ENCODE measurements at regions not wholly inside any gene's neighbourhood (a gene's known extent, or its start where the extent isn't known, plus 50 kb on each side); places are given as distances from the start of the nearest gene placed in this dataset.
A peak's percentile ranks its signal among the peaks of the same experiment; 100 is the strongest.

- DNase-seq = no peak
Observed at GRCh38 chr20:24134930-24135329, 146.4 kb upstream of the GGTLC1 start.

- DNase-seq = no peak
Observed at GRCh38 chr20:24134284-24134683, 145.7 kb upstream of the GGTLC1 start.

GRCh38 chr20:24132246-24132645 is 143.7 kb upstream of the GGTLC1 start:
- DNase-seq = no peak

- DNase-seq = no peak
Observed at GRCh38 chr20:24131684-24132083, 143.1 kb upstream of the GGTLC1 start.

GRCh38 chr20:24131281-24131680 is 142.7 kb upstream of the GGTLC1 start:
- DNase-seq = no peak

GRCh38 chr20:24129641-24130040 is 141.1 kb upstream of the GGTLC1 start:
- no peak for DNase-seq

GRCh38 chr20:24124951-24125650 is 136.5 kb upstream of the GGTLC1 start:
- DNase-seq = no peak

- DNase-seq = no peak
Observed at GRCh38 chr20:24124003-24124402, 135.4 kb upstream of the GGTLC1 start.

- no peak for DNase-seq
Observed at GRCh38 chr20:24118441-24119175, 130.0 kb upstream of the GGTLC1 start.

GRCh38 chr20:24118034-24118433 is 129.5 kb upstream of the GGTLC1 start:
- no peak for DNase-seq

GRCh38 chr20:24117383-24117782 is 128.8 kb upstream of the GGTLC1 start:
- DNase-seq = no peak

- DNase-seq = no peak
Observed at GRCh38 chr20:24116611-24117010, 128.0 kb upstream of the GGTLC1 start.

- no peak for DNase-seq
Observed at GRCh38 chr20:24112360-24112759, 123.8 kb upstream of the GGTLC1 start.

GRCh38 chr20:24111858-24112257 is 123.3 kb upstream of the GGTLC1 start:
- DNase-seq = no peak

- no peak for DNase-seq
Observed at GRCh38 chr20:24109537-24109936, 121.0 kb upstream of the GGTLC1 start.

- DNase-seq = peak in 1 of 2 donors; percentile 21
Observed at GRCh38 chr20:24109008-24109407, 120.4 kb upstream of the GGTLC1 start.

GRCh38 chr20:24108581-24108980 is 120.0 kb upstream of the GGTLC1 start:
- DNase-seq = no peak

GRCh38 chr20:24106801-24107445 is 118.3 kb upstream of the GGTLC1 start:
- DNase-seq = no peak

- no peak for DNase-seq
Observed at GRCh38 chr20:24106150-24106800, 117.7 kb upstream of the GGTLC1 start.

- no peak for DNase-seq
Observed at GRCh38 chr20:24102749-24103333, 114.3 kb upstream of the GGTLC1 start.

GRCh38 chr20:24102290-24102689 is 113.7 kb upstream of the GGTLC1 start:
- peak in 1 of 2 donors; percentile 17 for DNase-seq

GRCh38 chr20:24100370-24101011 is 111.9 kb upstream of the GGTLC1 start:
- peak; percentile 42 to 59 for DNase-seq

- DNase-seq = no peak
Observed at GRCh38 chr20:24098886-24099285, 110.3 kb upstream of the GGTLC1 start.
